ENCODE measurements at regions not wholly inside any gene's neighbourhood (a gene's known extent, or its start where the extent isn't known, plus 50 kb on each side); places are given as distances from the start of the nearest gene placed in this dataset.

GRCh38 chr2:153043385-153043784 is 325.0 kb downstream of the ARL6IP6 start:
- Mint-ChIP-seq H3K27ac (ENCODE audit: unreplicated experiment) (no peak overlapping the region), H3K4me3 (no peak overlapping the region), H3K4me1 (peaks cover 6% of the 10 kb centered on the region), H3K36me3 (ENCODE audit: low read depth) (no peaks in the 10 kb centered on the region), H3K27me3 (ENCODE audit: low read depth) (no peaks in the 10 kb centered on the region), H3K9me3 (no peaks in the 10 kb centered on the region)
- DNase-seq (ENCODE audit: low read depth, low spot score) = no peak
- TF ChIP-seq CTCF (conservative IDR thresholded peaks at IDR 0.05) = no peak

GRCh38 chr2:153028626-153029025 is 310.2 kb downstream of the ARL6IP6 start:
- no peak for TF ChIP-seq CTCF (conservative IDR thresholded peaks at IDR 0.05)
- no peaks in the 10 kb centered on the region for H3K36me3 Mint-ChIP-seq (ENCODE audit: low read depth)
- no peak overlapping the region for H3K27ac Mint-ChIP-seq (ENCODE audit: unreplicated experiment)
- no peak for DNase-seq (ENCODE audit: low read depth, low spot score)
- no peak overlapping the region for H3K4me3 Mint-ChIP-seq
- no peaks in the 10 kb centered on the region for H3K27me3 Mint-ChIP-seq (ENCODE audit: low read depth)
- peaks cover 4% of the 10 kb centered on the region for H3K9me3 Mint-ChIP-seq
- H3K4me1 Mint-ChIP-seq = no peaks in the 10 kb centered on the region

GRCh38 chr2:153027533-153027932 is 309.1 kb downstream of the ARL6IP6 start:
- no peaks in the 10 kb centered on the region for H3K9me3 Mint-ChIP-seq
- H3K4me3 Mint-ChIP-seq = no peak overlapping the region
- H3K27ac Mint-ChIP-seq (ENCODE audit: unreplicated experiment) = no peak overlapping the region
- H3K27me3 Mint-ChIP-seq (ENCODE audit: low read depth) = no peaks in the 10 kb centered on the region
- H3K36me3 Mint-ChIP-seq (ENCODE audit: low read depth) = no peaks in the 10 kb centered on the region
- H3K4me1 Mint-ChIP-seq = no peaks in the 10 kb centered on the region
- TF ChIP-seq CTCF (conservative IDR thresholded peaks at IDR 0.05) = no peak
- DNase-seq (ENCODE audit: low read depth, low spot score) = no peak

GRCh38 chr2:153020201-153020600 is 301.8 kb downstream of the ARL6IP6 start:
- TF ChIP-seq CTCF (conservative IDR thresholded peaks at IDR 0.05) = no peak
- Mint-ChIP-seq H3K27me3 (ENCODE audit: low read depth) (no peaks in the 10 kb centered on the region), H3K4me1 (no peaks in the 10 kb centered on the region), H3K9me3 (peaks cover 8% of the 10 kb centered on the region), H3K4me3 (no peak overlapping the region), H3K36me3 (ENCODE audit: low read depth) (no peaks in the 10 kb centered on the region), H3K27ac (ENCODE audit: unreplicated experiment) (no peak overlapping the region)
- DNase-seq (ENCODE audit: low read depth, low spot score) = no peak

- no peak for DNase-seq (ENCODE audit: low read depth, low spot score)
- Mint-ChIP-seq H3K27me3 (ENCODE audit: low read depth) (peaks cover 2% of the 10 kb centered on the region), H3K36me3 (ENCODE audit: low read depth) (no peaks in the 10 kb centered on the region), H3K4me1 (no peaks in the 10 kb centered on the region), H3K27ac (ENCODE audit: unreplicated experiment) (no peak overlapping the region), H3K4me3 (no peak overlapping the region), H3K9me3 (no peaks in the 10 kb centered on the region)
- no peak for TF ChIP-seq CTCF (conservative IDR thresholded peaks at IDR 0.05)
Measured at GRCh38 chr2:153005071-153005730, 286.8 kb downstream of the ARL6IP6 start.

Measured in neural crest cell (in vitro differentiated cells).